ES-I3 (cell line): ENCODE measurements at regions not wholly inside any gene's neighbourhood (a gene's known extent, or its start where the extent isn't known, plus 50 kb on each side); places are given as distances from the start of the nearest gene placed in this dataset.

Experiments
- H3K36me3 ChIP-seq: 2 replicates; pipeline ENCODE4 v1.6.1; 2013; ENCODE audit warnings: mild to moderate bottlenecking, low read length, control low read depth, moderate library complexity; ENCODE audit not compliant: insufficient read depth
- H3K4me1 ChIP-seq: 2 replicates; pipeline ENCODE4 v1.6.1; 2013; ENCODE audit warnings: mild to moderate bottlenecking, control low read depth, low read length; ENCODE audit not compliant: insufficient read depth
- H3K9ac ChIP-seq: 2 replicates; pipeline ENCODE4 v1.6.1; 2013; ENCODE audit warnings: low read depth, mild to moderate bottlenecking, low read length, moderate library complexity
- H3K9me3 ChIP-seq: 2 replicates; pipeline ENCODE4 v1.6.1; 2013; ENCODE audit warnings: mild to moderate bottlenecking, low read length, moderate library complexity; ENCODE audit not compliant: control insufficient read depth, insufficient read depth

GRCh38 chr10:105988848-105989247, 1175.7 kb downstream of the SORCS1 start:
- no peaks in the 10 kb centered on the region for H3K9me3 ChIP-seq
- H3K9ac ChIP-seq: no peak overlapping the region
- no peaks in the 10 kb centered on the region for H3K4me1 ChIP-seq
- no peaks in the 10 kb centered on the region for H3K36me3 ChIP-seq

- Histone ChIP-seq H3K36me3 (no peaks in the 10 kb centered on the region), H3K9me3 (no peaks in the 10 kb centered on the region), H3K4me1 (no peaks in the 10 kb centered on the region), H3K9ac (no peak overlapping the region)
Observed at GRCh38 chr10:105986912-105987635, 1177.4 kb downstream of the SORCS1 start.

- no peak overlapping the region for H3K9ac ChIP-seq
- H3K4me1 ChIP-seq: no peaks in the 10 kb centered on the region
- H3K9me3 ChIP-seq: no peaks in the 10 kb centered on the region
- H3K36me3 ChIP-seq: no peaks in the 10 kb centered on the region
Observed at GRCh38 chr10:105986486-105986885, 1178.0 kb downstream of the SORCS1 start.

GRCh38 chr10:105982735-105983134, 1181.8 kb downstream of the SORCS1 start:
- no peaks in the 10 kb centered on the region for H3K4me1 ChIP-seq
- no peak overlapping the region for H3K9ac ChIP-seq
- H3K9me3 ChIP-seq: no peaks in the 10 kb centered on the region
- H3K36me3 ChIP-seq: no peaks in the 10 kb centered on the region

- Histone ChIP-seq H3K4me1 (no peaks in the 10 kb centered on the region), H3K9me3 (no peaks in the 10 kb centered on the region), H3K36me3 (no peaks in the 10 kb centered on the region), H3K9ac (no peak overlapping the region)
Observed at GRCh38 chr10:105981679-105982078, 1182.8 kb downstream of the SORCS1 start.

GRCh38 chr10:105974803-105975456, 1189.6 kb downstream of the SORCS1 start:
- H3K4me1 ChIP-seq: peaks cover 20% of the 10 kb centered on the region
- H3K36me3 ChIP-seq: no peaks in the 10 kb centered on the region
- H3K9me3 ChIP-seq: no peaks in the 10 kb centered on the region
- peak overlapping the region; percentile 6; the same call in 1 of the 2 replicates for H3K9ac ChIP-seq

GRCh38 chr10:105973902-105974301, 1190.6 kb downstream of the SORCS1 start:
- H3K9ac ChIP-seq: no peak overlapping the region
- no peaks in the 10 kb centered on the region for H3K9me3 ChIP-seq
- no peaks in the 10 kb centered on the region for H3K36me3 ChIP-seq
- H3K4me1 ChIP-seq: peaks cover 20% of the 10 kb centered on the region

- H3K9me3 ChIP-seq: no peaks in the 10 kb centered on the region
- no peaks in the 10 kb centered on the region for H3K36me3 ChIP-seq
- H3K9ac ChIP-seq: no peak overlapping the region
- peaks cover 20% of the 10 kb centered on the region for H3K4me1 ChIP-seq
Observed at GRCh38 chr10:105973360-105973759, 1191.1 kb downstream of the SORCS1 start.

GRCh38 chr10:105971460-105971859, 1193.0 kb downstream of the SORCS1 start:
- H3K4me1 ChIP-seq: peaks cover 20% of the 10 kb centered on the region
- no peaks in the 10 kb centered on the region for H3K9me3 ChIP-seq
- no peaks in the 10 kb centered on the region for H3K36me3 ChIP-seq
- H3K9ac ChIP-seq: no peak overlapping the region

- Histone ChIP-seq H3K4me1 (peaks cover 20% of the 10 kb centered on the region), H3K36me3 (no peaks in the 10 kb centered on the region), H3K9ac (no peak overlapping the region), H3K9me3 (no peaks in the 10 kb centered on the region)
Observed at GRCh38 chr10:105969884-105970377, 1194.6 kb downstream of the SORCS1 start.

GRCh38 chr10:105968666-105969065, 1195.8 kb downstream of the SORCS1 start:
- Histone ChIP-seq H3K36me3 (no peaks in the 10 kb centered on the region), H3K4me1 (peaks cover 12% of the 10 kb centered on the region), H3K9me3 (no peaks in the 10 kb centered on the region), H3K9ac (no peak overlapping the region)

- Histone ChIP-seq H3K9ac (no peak overlapping the region), H3K4me1 (no peaks in the 10 kb centered on the region), H3K9me3 (no peaks in the 10 kb centered on the region), H3K36me3 (no peaks in the 10 kb centered on the region)
Observed at GRCh38 chr10:105967256-105967655, 1197.2 kb downstream of the SORCS1 start.

GRCh38 chr10:105965141-105965540, 1199.4 kb downstream of the SORCS1 start:
- no peaks in the 10 kb centered on the region for H3K36me3 ChIP-seq
- no peaks in the 10 kb centered on the region for H3K9me3 ChIP-seq
- no peaks in the 10 kb centered on the region for H3K4me1 ChIP-seq
- H3K9ac ChIP-seq: no peak overlapping the region

GRCh38 chr10:105964009-105964408, 1200.5 kb downstream of the SORCS1 start:
- Histone ChIP-seq H3K36me3 (no peaks in the 10 kb centered on the region), H3K9me3 (no peaks in the 10 kb centered on the region), H3K9ac (no peak overlapping the region), H3K4me1 (no peaks in the 10 kb centered on the region)

GRCh38 chr10:105963334-105963884, 1201.1 kb downstream of the SORCS1 start:
- H3K9me3 ChIP-seq: no peaks in the 10 kb centered on the region
- no peaks in the 10 kb centered on the region for H3K4me1 ChIP-seq
- H3K36me3 ChIP-seq: no peaks in the 10 kb centered on the region
- H3K9ac ChIP-seq: no peak overlapping the region
